ENCODE measurements at regions not wholly inside any gene's neighbourhood (a gene's known extent, or its start where the extent isn't known, plus 50 kb on each side); places are given as distances from the start of the nearest gene placed in this dataset.

GRCh38 chr10:63819753-63820329 is 298.6 kb downstream of the REEP3 start:
- peak; percentile 94 for TF ChIP-seq CTCF (conservative IDR thresholded peaks at IDR 0.05; ENCODE audit: low read depth, low read length)
- TF ChIP-seq EZH2 (IDR thresholded peaks at IDR 0.05; ENCODE audit: borderline replicate concordance, low read depth, low read length, poor library complexity, severe bottlenecking): no peak

All from A673 (cell line).